ENCODE measurements at regions not wholly inside any gene's neighbourhood (a gene's known extent, or its start where the extent isn't known, plus 50 kb on each side); places are given as distances from the start of the nearest gene placed in this dataset.

- no peak overlapping the region for H3K27ac ChIP-seq
- TF ChIP-seq, protein P1, sequence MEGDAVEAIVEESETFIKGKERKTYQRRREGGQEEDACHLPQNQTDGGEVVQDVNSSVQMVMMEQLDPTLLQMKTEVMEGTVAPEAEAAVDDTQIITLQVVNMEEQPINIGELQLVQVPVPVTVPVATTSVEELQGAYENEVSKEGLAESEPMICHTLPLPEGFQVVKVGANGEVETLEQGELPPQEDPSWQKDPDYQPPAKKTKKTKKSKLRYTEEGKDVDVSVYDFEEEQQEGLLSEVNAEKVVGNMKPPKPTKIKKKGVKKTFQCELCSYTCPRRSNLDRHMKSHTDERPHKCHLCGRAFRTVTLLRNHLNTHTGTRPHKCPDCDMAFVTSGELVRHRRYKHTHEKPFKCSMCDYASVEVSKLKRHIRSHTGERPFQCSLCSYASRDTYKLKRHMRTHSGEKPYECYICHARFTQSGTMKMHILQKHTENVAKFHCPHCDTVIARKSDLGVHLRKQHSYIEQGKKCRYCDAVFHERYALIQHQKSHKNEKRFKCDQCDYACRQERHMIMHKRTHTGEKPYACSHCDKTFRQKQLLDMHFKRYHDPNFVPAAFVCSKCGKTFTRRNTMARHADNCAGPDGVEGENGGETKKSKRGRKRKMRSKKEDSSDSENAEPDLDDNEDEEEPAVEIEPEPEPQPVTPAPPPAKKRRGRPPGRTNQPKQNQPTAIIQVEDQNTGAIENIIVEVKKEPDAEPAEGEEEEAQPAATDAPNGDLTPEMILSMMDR (IDR thresholded peaks at IDR 0.05) = no peak
- H3K4me3 ChIP-seq = no peak overlapping the region
- no peaks in the 10 kb centered on the region for H3K36me3 ChIP-seq
- peaks cover 2 to 11% of the 10 kb centered on the region in 2 donors for H3K4me1 ChIP-seq (ENCODE audit: control insufficient read depth in 1 of 2, low read depth in 2 of 2)
- H3K27me3 ChIP-seq (replicated peaks; ENCODE audit: insufficient read depth) = no peaks in the 10 kb centered on the region
- ATAC-seq (ENCODE audit: insufficient number of reproducible peaks, low FRiP score, low read depth) (no peak), DNase-seq (ENCODE audit: low spot score) (no peak)
- no peaks in the 10 kb centered on the region for H3K9me3 ChIP-seq
Observed at GRCh38 chr11:112877581-112877980, 83.6 kb upstream of the NCAM1 start.

DNA sequence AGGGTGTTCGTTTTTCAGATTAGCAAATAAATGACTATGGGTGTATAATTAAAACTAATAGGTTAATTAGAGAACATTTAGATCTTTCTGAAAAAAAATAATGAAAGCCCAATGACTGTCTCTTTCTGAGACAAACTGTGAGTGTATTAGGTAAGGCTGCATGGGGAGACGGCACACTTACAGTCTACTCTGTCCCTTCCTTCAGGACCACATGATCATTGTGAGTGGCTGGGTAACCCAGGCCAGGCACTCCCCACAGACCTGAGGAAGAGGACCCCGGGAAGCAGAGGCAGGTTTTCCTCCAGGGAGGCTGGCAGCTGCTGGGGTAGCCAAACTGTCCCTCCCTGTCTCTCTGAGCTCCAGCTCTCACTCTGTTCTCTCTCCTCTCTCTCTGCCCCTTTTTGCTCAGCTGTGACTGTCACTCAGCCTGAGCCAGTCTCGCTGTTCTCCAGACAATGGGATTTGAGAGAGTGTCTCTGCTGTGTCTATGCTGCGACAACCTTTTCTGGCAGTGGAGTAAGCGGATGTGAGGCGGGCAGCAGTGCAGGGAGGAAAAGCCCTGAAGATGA lies 83.1 kb upstream of the NCAM1 start:
- TF ChIP-seq, protein P1 (IDR thresholded peaks at IDR 0.05) = no peak
- Histone ChIP-seq H3K36me3 (no peaks in the 10 kb centered on the region), H3K27ac (no peak overlapping the region), H3K27me3 (replicated peaks; ENCODE audit: insufficient read depth) (no peaks in the 10 kb centered on the region), H3K4me3 (no peak overlapping the region), H3K9me3 (no peaks in the 10 kb centered on the region), H3K4me1 (ENCODE audit: control insufficient read depth in 1 of 2, low read depth in 2 of 2) (peaks cover 7 to 16% of the 10 kb centered on the region in 2 donors)
- DNase-seq (ENCODE audit: low spot score) (no peak), ATAC-seq (ENCODE audit: insufficient number of reproducible peaks, low FRiP score, low read depth) (no peak)

- TF ChIP-seq, protein P1 (IDR thresholded peaks at IDR 0.05) = no peak
- Histone ChIP-seq H3K4me1 (ENCODE audit: control insufficient read depth in 1 of 2, low read depth in 2 of 2) (peaks cover 9 to 36% of the 10 kb centered on the region in 2 donors), H3K36me3 (no peaks in the 10 kb centered on the region)
Observed at GRCh38 chr11:112880495-112880894, 80.7 kb upstream of the NCAM1 start.

GRCh38 chr11:112881461-112881860 lies 79.8 kb upstream of the NCAM1 start:
- no peaks in the 10 kb centered on the region for H3K9me3 ChIP-seq
- H3K36me3 ChIP-seq = no peaks in the 10 kb centered on the region
- peak overlapping the region; percentile 64 to 72 for H3K27ac ChIP-seq
- H3K4me3 ChIP-seq = peak overlapping the region; percentile 71
- ATAC-seq (ENCODE audit: insufficient number of reproducible peaks, low FRiP score, low read depth) (peak; percentile 63), DNase-seq (ENCODE audit: low spot score) (peak; percentile 33)
- H3K4me1 ChIP-seq (ENCODE audit: control insufficient read depth in 1 of 2, low read depth in 2 of 2) = peaks cover 9 to 36% of the 10 kb centered on the region in 2 donors
- no peaks in the 10 kb centered on the region for H3K27me3 ChIP-seq (replicated peaks; ENCODE audit: insufficient read depth)
- TF ChIP-seq, protein P1 (IDR thresholded peaks at IDR 0.05) = no peak

More at GRCh38 chr11:112880495-112880894, 80.7 kb upstream of the NCAM1 start:
- no peaks in the 10 kb centered on the region for H3K27me3 ChIP-seq (replicated peaks; ENCODE audit: insufficient read depth)
- no peak overlapping the region for H3K27ac ChIP-seq
- DNase-seq (ENCODE audit: low spot score) (no peak), ATAC-seq (ENCODE audit: insufficient number of reproducible peaks, low FRiP score, low read depth) (no peak)
- H3K9me3 ChIP-seq = no peaks in the 10 kb centered on the region
- H3K4me3 ChIP-seq = no peak overlapping the region

DNA sequence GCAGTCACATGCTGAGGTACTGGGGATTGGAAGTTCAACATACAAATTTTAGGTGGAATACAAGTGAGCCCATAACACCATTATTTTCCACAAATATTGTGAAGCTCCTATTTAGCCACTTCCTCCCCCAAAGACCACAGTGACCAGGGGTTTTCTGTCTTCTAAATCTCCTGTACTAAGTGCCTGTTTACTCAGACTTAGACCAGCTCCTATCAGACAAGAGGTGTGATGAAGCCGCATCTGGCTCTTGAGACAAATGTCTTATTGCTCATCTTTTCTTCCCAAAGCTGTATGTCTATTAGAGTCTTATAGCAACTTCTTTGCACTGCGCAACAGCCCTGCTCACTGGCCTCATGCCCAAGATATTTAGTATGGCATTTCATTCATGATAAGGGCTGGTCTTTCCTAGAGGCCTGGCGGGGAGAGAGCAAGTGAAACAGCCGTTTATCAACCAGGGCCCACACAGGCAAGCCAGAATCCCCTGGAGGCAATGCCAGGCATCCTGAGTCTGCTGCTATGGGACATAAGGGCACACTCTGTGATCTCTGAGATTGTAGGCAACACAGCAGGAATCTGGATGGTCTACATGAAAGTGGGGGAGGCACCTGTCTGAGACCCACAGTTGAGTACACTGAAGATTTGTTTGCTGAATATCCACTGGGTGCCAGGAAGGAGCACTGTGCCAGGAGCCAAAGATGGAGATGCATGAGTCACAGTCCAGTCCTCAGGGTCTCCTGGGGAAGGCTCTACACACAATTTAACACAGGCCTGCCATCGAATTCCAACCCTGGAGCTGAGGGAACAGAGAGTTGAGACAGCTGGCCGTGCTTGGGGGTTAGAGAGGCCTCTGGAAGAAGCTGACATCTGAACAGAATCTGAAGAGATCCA lies 78.5 kb upstream of the NCAM1 start:
- H3K36me3 ChIP-seq = no peaks in the 10 kb centered on the region
- TF ChIP-seq, protein P1 (IDR thresholded peaks at IDR 0.05) = no peak
- peak overlapping the region; percentile 2 to 46 for H3K27ac ChIP-seq
- no peak for DNase-seq (ENCODE audit: low spot score)
- no peak overlapping the region for H3K4me3 ChIP-seq
- H3K4me1 ChIP-seq (ENCODE audit: control insufficient read depth in 1 of 2, low read depth in 2 of 2) = peaks cover 9 to 36% of the 10 kb centered on the region in 2 donors
- H3K27me3 ChIP-seq (replicated peaks; ENCODE audit: insufficient read depth) = no peaks in the 10 kb centered on the region
- no peak for ATAC-seq (ENCODE audit: insufficient number of reproducible peaks, low FRiP score, low read depth)
- H3K9me3 ChIP-seq = no peaks in the 10 kb centered on the region
